B cell (primary cell): ENCODE measurements at regions not wholly inside any gene's neighbourhood (a gene's known extent, or its start where the extent isn't known, plus 50 kb on each side); places are given as distances from the start of the nearest gene placed in this dataset.

Experiments used
- EZH2 ChIP-seq: IDR thresholded peaks from 2 replicates; pipeline ENCODE4 v1.6.1; 2012; ENCODE audit warnings: borderline replicate concordance, low read depth, mild to moderate bottlenecking, moderate library complexity, low read length; ENCODE audit not compliant: insufficient read depth, poor library complexity, severe bottlenecking
- TF ChIP-seq, protein P1 (sequence below): fragments of 200-600 bp; IDR thresholded peaks from one replicate; pipeline ENCODE4 v1.8.0; 2022; ENCODE audit warnings: antibody characterized with exemption, mild to moderate bottlenecking

- no peak for TF ChIP-seq EZH2
- TF ChIP-seq, protein P1, sequence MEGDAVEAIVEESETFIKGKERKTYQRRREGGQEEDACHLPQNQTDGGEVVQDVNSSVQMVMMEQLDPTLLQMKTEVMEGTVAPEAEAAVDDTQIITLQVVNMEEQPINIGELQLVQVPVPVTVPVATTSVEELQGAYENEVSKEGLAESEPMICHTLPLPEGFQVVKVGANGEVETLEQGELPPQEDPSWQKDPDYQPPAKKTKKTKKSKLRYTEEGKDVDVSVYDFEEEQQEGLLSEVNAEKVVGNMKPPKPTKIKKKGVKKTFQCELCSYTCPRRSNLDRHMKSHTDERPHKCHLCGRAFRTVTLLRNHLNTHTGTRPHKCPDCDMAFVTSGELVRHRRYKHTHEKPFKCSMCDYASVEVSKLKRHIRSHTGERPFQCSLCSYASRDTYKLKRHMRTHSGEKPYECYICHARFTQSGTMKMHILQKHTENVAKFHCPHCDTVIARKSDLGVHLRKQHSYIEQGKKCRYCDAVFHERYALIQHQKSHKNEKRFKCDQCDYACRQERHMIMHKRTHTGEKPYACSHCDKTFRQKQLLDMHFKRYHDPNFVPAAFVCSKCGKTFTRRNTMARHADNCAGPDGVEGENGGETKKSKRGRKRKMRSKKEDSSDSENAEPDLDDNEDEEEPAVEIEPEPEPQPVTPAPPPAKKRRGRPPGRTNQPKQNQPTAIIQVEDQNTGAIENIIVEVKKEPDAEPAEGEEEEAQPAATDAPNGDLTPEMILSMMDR, result no peak
Observed at GRCh38 chr9:90499761-90500160, 142.9 kb downstream of the DIRAS2 start.
